Transverse colon (tissue), 4 donors: ENCODE measurements at regions not wholly inside any gene's neighbourhood (a gene's known extent, or its start where the extent isn't known, plus 50 kb on each side); places are given as distances from the start of the nearest gene placed in this dataset.

Source experiments
- DNase-seq: peaks from one replicate; pipeline ENCODE4 v3.0.0-alpha.2; 2019
- H3K27ac ChIP-seq, 4 donors: fragments of 200-600 bp; sonication (generic); 2 replicates each; pipeline ENCODE4 v1.5.1; 2016 to 2018; ENCODE audit warnings: inconsistent platforms in 4 of 4
- H3K27me3 ChIP-seq: fragments of 200-600 bp; sonication (generic); 2 replicates; pipeline ENCODE4 v1.5.1; 2017; ENCODE audit warnings: inconsistent platforms
- H3K36me3 ChIP-seq, 4 donors: fragments of 200-600 bp; sonication (generic); 2 replicates each; pipeline ENCODE4 v1.5.1; 2017 to 2019; ENCODE audit warnings: inconsistent platforms in 4 of 4
- H3K4me1 ChIP-seq, 4 donors: fragments of 200-600 bp; sonication (generic); 2 replicates each; pipeline ENCODE4 v1.5.1; 2017 to 2020; ENCODE audit warnings: inconsistent platforms in 4 of 4
- H3K4me3 ChIP-seq, 4 donors: fragments of 200-600 bp; sonication (generic); 1 replicate in 1 of 4; 2 replicates in 3 of 4; pipeline versions ENCODE4 v1.5.1 to v1.6.1; 2017 to 2019; ENCODE audit warnings: inconsistent platforms in 4 of 4
- H3K9me3 ChIP-seq, 2 donors: fragments of 200-600 bp; sonication (generic); 2 replicates each; pipeline ENCODE4 v1.5.1; 2017 to 2019; ENCODE audit warnings: inconsistent platforms in 2 of 2
- CTCF ChIP-seq, 5 experiments: fragments of 200-600 bp in 3 of 5; fragments of 450-650 bp in 2 of 5; sonication (generic) in 3 of 5; IDR thresholded peaks; 1 replicate in 2 of 5; 2 replicates in 3 of 5; pipeline ENCODE4 v1.5.1; 2016 to 2017; ENCODE audit warnings: antibody characterized with exemption in 5 of 5, inconsistent platforms in 3 of 5, mild to moderate bottlenecking in 2 of 5, moderate library complexity in 1 of 5
- EP300 ChIP-seq: sonication (generic); formaldehyde crosslinking; IDR thresholded peaks from one replicate; pipeline ENCODE4 v1.6.1; 2017; ENCODE audit warnings: antibody characterized with exemption, low read depth
- POLR2A ChIP-seq: fragments of 450-650 bp; IDR thresholded peaks from one replicate; pipeline ENCODE4 v1.6.1; 2016; ENCODE audit warnings: antibody characterized with exemption, mild to moderate bottlenecking, moderate library complexity
- POLR2AphosphoS5 ChIP-seq, 3 donors: sonication (generic); formaldehyde crosslinking; IDR thresholded peaks; one replicate each; pipeline ENCODE4 v1.6.1; 2016; ENCODE audit warnings: antibody characterized with exemption in 3 of 3
- WGBS, 2 donors: methylation state at CpG; one replicate each; pipeline ENCODE4 v1.1.5; 2018; ENCODE audit warnings: low coverage in 1 of 2; 5-methylcytosine and 5-hydroxymethylcytosine counted together
- in situ Hi-C, 4 donors: fragments of 200-750 bp; cut with MboI; loops; one replicate each; pipeline versions ENCODE4 v1.15.0 to v1.15.1; 2017; ENCODE audit warnings: low sequenced_read_pairs in 3 of 4, low pct_ligation_motif_present in 1 of 4, low pct_unique_long_range_greater_than_20kb in 1 of 4
- intact Hi-C: fragments of 100-400 bp; cut with DNase I; formaldehyde crosslinking; loops from one replicate; pipeline ENCODE4 v1.15.1; 2023; ENCODE audit warnings: low total_unique reads

- H3K4me1 ChIP-seq, result no peaks in the 10 kb centered on the region
- H3K27ac ChIP-seq, result no peak overlapping the region
- H3K36me3 ChIP-seq, result no peaks in the 10 kb centered on the region
- H3K27me3 ChIP-seq, result no peaks in the 10 kb centered on the region
- intact Hi-C loops (no loop called here), in situ Hi-C loops (no loop called here)
- DNase-seq, result no peak
- TF ChIP-seq CTCF (IDR thresholded peaks at IDR 0.05), result no peak
- H3K4me3 ChIP-seq, result no peak overlapping the region
- no peaks in the 10 kb centered on the region for H3K9me3 ChIP-seq
- WGBS, 2 donors, result 100% methylated on average over 2 of the region's 2 CpGs; no CpG with 5 or more reads in 1 of the 2 donors
Measured at GRCh38 chr1:193513032-193513431, 326.6 kb upstream of the B3GALT2 start.

- Histone ChIP-seq H3K4me1 (no peaks in the 10 kb centered on the region), H3K36me3 (no peaks in the 10 kb centered on the region), H3K27me3 (no peaks in the 10 kb centered on the region), H3K9me3 (no peaks in the 10 kb centered on the region), H3K4me3 (no peak overlapping the region), H3K27ac (no peak overlapping the region)
- intact Hi-C loops (loop anchor here (5.0 kb wide), 1 partner anchor 473 kb away; no protein-coding TSS in a partner anchor), in situ Hi-C loops (no loop called here)
- no peak for DNase-seq
- no peak for TF ChIP-seq EP300
Measured at GRCh38 chr1:193504920-193505319, 318.5 kb upstream of the B3GALT2 start.

- TF ChIP-seq EP300 (no peak), POLR2AphosphoS5 (IDR thresholded peaks at IDR 0.05) (no peak), POLR2A (no peak), CTCF (IDR thresholded peaks at IDR 0.05) (no peak)
- Histone ChIP-seq H3K27ac (no peak overlapping the region), H3K4me1 (peaks cover 0 to 11% (median 3%) of the 10 kb centered on the region in 4 donors), H3K9me3 (no peaks in the 10 kb centered on the region), H3K4me3 (no peak overlapping the region), H3K27me3 (no peaks in the 10 kb centered on the region), H3K36me3 (no peaks in the 10 kb centered on the region)
- intact Hi-C loops, result loop anchor here (5.0 kb wide), 1 partner anchor 1234 kb away; no protein-coding TSS in a partner anchor
- DNase-seq, result no peak
- 67 to 72% methylated on average over 7 of the region's 7 CpGs for WGBS, 2 donors
- in situ Hi-C loops, result no loop called here
Measured at GRCh38 chr1:193498088-193498655, 311.8 kb upstream of the B3GALT2 start.

- Histone ChIP-seq H3K9me3 (peaks cover 0 to 2% of the 10 kb centered on the region in 2 donors), H3K27me3 (no peaks in the 10 kb centered on the region), H3K36me3 (no peaks in the 10 kb centered on the region), H3K4me3 (no peak overlapping the region), H3K4me1 (peaks cover 0 to 11% (median 3%) of the 10 kb centered on the region in 4 donors), H3K27ac (no peak overlapping the region)
- 24 to 33% methylated on average over 2 of the region's 2 CpGs for WGBS, 2 donors
- DNase-seq, result no peak
- in situ Hi-C loops, result no loop called here
- intact Hi-C loops, result no loop called here
- TF ChIP-seq POLR2AphosphoS5 (IDR thresholded peaks at IDR 0.05) (no peak), EP300 (no peak), CTCF (IDR thresholded peaks at IDR 0.05) (no peak), POLR2A (no peak)
Measured at GRCh38 chr1:193494368-193494767, 308.0 kb upstream of the B3GALT2 start.

GRCh38 chr1:193489191-193489590, 302.8 kb upstream of the B3GALT2 start:
- no peak for DNase-seq
- in situ Hi-C loops, result no loop called here
- peaks cover 0 to 5% (median 1%) of the 10 kb centered on the region in 4 donors for H3K4me1 ChIP-seq
- intact Hi-C loops, result no loop called here
- no peak overlapping the region for H3K27ac ChIP-seq
- no peak for TF ChIP-seq EP300
- TF ChIP-seq POLR2A, result no peak
- no peak for TF ChIP-seq CTCF (IDR thresholded peaks at IDR 0.05)
- TF ChIP-seq POLR2AphosphoS5 (IDR thresholded peaks at IDR 0.05), result no peak
- H3K36me3 ChIP-seq, result no peaks in the 10 kb centered on the region
- H3K27me3 ChIP-seq, result no peaks in the 10 kb centered on the region
- H3K9me3 ChIP-seq, result peaks cover 2 to 5% of the 10 kb centered on the region in 2 donors
- no peak overlapping the region for H3K4me3 ChIP-seq
